K562 (cell line): ENCODE measurements at regions not wholly inside any gene's neighbourhood (a gene's known extent, or its start where the extent isn't known, plus 50 kb on each side); places are given as distances from the start of the nearest gene placed in this dataset.
A peak's percentile ranks its signal among the peaks of the same experiment; 100 is the strongest.

ENCODE experiments used
- ATAC-seq: fragments of 200-7000 bp; cut with Tn5 transposase; 3 replicates; pipeline ENCODE4 v1.9.1; 2020; ENCODE audit warnings: moderate library complexity
- BruUV-seq: library from RNA; stranded (reverse); fragments of 400-500 nt; replicated peaks from 2 replicates; lab custom pipeline; 2021; lab: Mats Ljungman, UMichigan
- CTCF ChIA-PET: fragments of 300-600 bp; formaldehyde crosslinking; extraction: SDS; loops from one replicate; lab custom pipeline; 2021; ENCODE audit warnings: low intra/inter-chr PET ratio; lab: Yijun Ruan, JAX
- POLR2A ChIA-PET: fragments of 300-600, 350-650 bp; sonication (Branson Sonifier 250); formaldehyde crosslinking; extraction: SDS; loops from one replicate; lab custom pipeline; 2021; ENCODE audit warnings: antibody characterized with exemption, inconsistent platforms; lab: Yijun Ruan, JAX
- DNase-seq, 4 experiments: peaks; one replicate each; pipeline versions ENCODE4 v3.0.0 to v3.0.0-alpha.2; 2011 to 2018; ENCODE audit warnings: low spot score in 3 of 4, mixed read lengths in 3 of 4; ENCODE audit errors: extremely low read depth in 1 of 4
- FAIRE-seq: peaks from 2 replicates; lab custom pipeline; 2011; peaks lifted over from hg19 to GRCh38; lab: Jason Lieb, UNC
- H2AFZ ChIP-seq: 2 replicates; pipeline ENCODE4 v1.6.0; 2011; ENCODE audit warnings: low read depth, low read length, control low read depth, inconsistent platforms
- H3K27ac ChIP-seq: fragments of 200-600 bp; 3 replicates; pipeline ENCODE4 v1.8.0; 2011; ENCODE audit warnings: low read depth, mild to moderate bottlenecking, control low read depth, inconsistent platforms, low read length, moderate library complexity, mixed read lengths; ENCODE audit errors: extremely low read depth
- H3K27me3 ChIP-seq, 2 experiments: fragments of 300-600 bp in 1 of 2; 2 replicates in 1 of 2; 3 replicates in 1 of 2; pipeline versions ENCODE4 v1.6.0 to v1.8.0; 2011; ENCODE audit warnings: inconsistent platforms in 2 of 2, low read length in 2 of 2, mild to moderate bottlenecking in 1 of 2, mixed read lengths in 1 of 2, moderate library complexity in 1 of 2; ENCODE audit not compliant: control insufficient read depth in 2 of 2, insufficient read depth in 2 of 2
- H3K36me3 ChIP-seq: fragments of 300-600 bp; 3 replicates; pipeline ENCODE4 v1.8.0; 2011; ENCODE audit warnings: mild to moderate bottlenecking, low read length, inconsistent platforms; ENCODE audit not compliant: control insufficient read depth, insufficient read depth
- H3K4me1 ChIP-seq, 2 experiments: fragments of 200-600 bp in 1 of 2; replicated peaks in 1 of 2; 2 replicates in 1 of 2; 3 replicates in 1 of 2; pipeline versions ENCODE4 v1.5.1 to v1.8.0; 2011; ENCODE audit warnings: inconsistent platforms in 2 of 2, low read length in 2 of 2, mild to moderate bottlenecking in 1 of 2, mixed read lengths in 1 of 2, moderate library complexity in 1 of 2; ENCODE audit not compliant: control insufficient read depth in 2 of 2, insufficient read depth in 2 of 2
- H3K4me2 ChIP-seq: 2 replicates; pipeline ENCODE4 v1.6.1; 2011; ENCODE audit warnings: low read length, control low read depth, inconsistent platforms, mixed read lengths; ENCODE audit not compliant: insufficient read depth
- H3K4me3 ChIP-seq: fragments of 200-600 bp; sonication (generic), shearing (Covaris generic); 2 replicates; pipeline ENCODE4 v1.5.1; 2016; ENCODE audit warnings: control low read depth, inconsistent platforms
- H3K79me2 ChIP-seq: fragments of 200-600 bp; 3 replicates; pipeline ENCODE4 v1.8.0; 2011; ENCODE audit warnings: low read length, inconsistent platforms; ENCODE audit not compliant: control insufficient read depth, insufficient read depth
- H3K9ac ChIP-seq, 2 experiments: 2 replicates each; pipeline versions ENCODE4 v1.6.0 to v1.6.1; 2011; ENCODE audit warnings: low read depth in 2 of 2, low read length in 2 of 2, control low read depth in 1 of 2, inconsistent platforms in 1 of 2, mild to moderate bottlenecking in 1 of 2, mixed read lengths in 1 of 2; ENCODE audit not compliant: insufficient read depth in 1 of 2
- H3K9me1 ChIP-seq: one replicate; pipeline ENCODE4 v1.6.0; 2011; ENCODE audit warnings: inconsistent platforms, mild to moderate bottlenecking, low read length, moderate library complexity; ENCODE audit not compliant: control insufficient read depth, insufficient read depth
- H3K9me3 ChIP-seq: replicated peaks from 2 replicates; pipeline ENCODE4 v1.5.1; 2011; ENCODE audit warnings: low read depth, low read length, inconsistent platforms; ENCODE audit not compliant: control insufficient read depth, insufficient read depth
- H4K20me1 ChIP-seq: replicated peaks from 2 replicates; pipeline ENCODE4 v1.6.1; 2011; ENCODE audit warnings: low read length, inconsistent platforms, mixed read lengths; ENCODE audit not compliant: control insufficient read depth, insufficient read depth
- ADNP ChIP-seq: fragments of 200-800 bp; sonication (Bioruptor generic); IDR thresholded peaks from 2 replicates; pipeline ENCODE4 v1.6.1; 2016; ENCODE audit warnings: missing genetic modification characterization, missing compliant biosample characterization
- CREBBP ChIP-seq: IDR thresholded peaks from one replicate; pipeline ENCODE4 v1.6.1; 2012; ENCODE audit warnings: low read depth, mild to moderate bottlenecking, control low read depth, inconsistent platforms, low read length
- GATAD2B ChIP-seq: fragments of 450-650 bp; IDR thresholded peaks from 2 replicates; pipeline ENCODE4 v1.6.1; 2017; ENCODE audit warnings: mild to moderate bottlenecking, borderline replicate concordance
- HNRNPL ChIP-seq: fragments of 200-400 bp; formaldehyde crosslinking; IDR thresholded peaks from 2 replicates; pipeline ENCODE4 v1.6.1; 2017; ENCODE audit warnings: low read depth, mild to moderate bottlenecking, low read length
- ILF3 ChIP-seq: fragments of 450-650 bp; IDR thresholded peaks from 2 replicates; pipeline ENCODE4 v1.6.1; 2018; ENCODE audit warnings: antibody characterized with exemption, mild to moderate bottlenecking, moderate library complexity, borderline replicate concordance
- PHF21A ChIP-seq: fragments of 450-650 bp; IDR thresholded peaks from 2 replicates; pipeline ENCODE4 v1.6.1; 2017; ENCODE audit warnings: low read depth, borderline replicate concordance
- PRMT5 ChIP-seq: sonication (generic); formaldehyde crosslinking; IDR thresholded peaks from 2 replicates; pipeline ENCODE4 v1.5.0; 2020; ENCODE audit warnings: missing genetic modification reagents
- ZNF561 ChIP-seq: fragments of 450-650 bp; formaldehyde crosslinking; conservative IDR thresholded peaks from 2 replicates; pipeline ENCODE4 v1.4.0; 2020; ENCODE audit warnings: mild to moderate bottlenecking, moderate library complexity
- WGBS: fragments of 100-300 bp; shearing (Covaris generic); methylation state at CpG from one replicate; pipeline ENCODE4 v1.1.6; 2016; ENCODE audit warnings: low coverage, mixed read lengths; ENCODE audit not compliant: insufficient coverage; ENCODE audit errors: missing lambda C conversion rate; 5-methylcytosine and 5-hydroxymethylcytosine counted together
- in situ Hi-C: fragments of 300-500 bp; cut with MboI; formaldehyde crosslinking; loops from 4 replicates; pipeline ENCODE4 v1.15.0; 2018; ENCODE audit warnings: inconsistent platforms, mixed read lengths
- intact Hi-C: fragments of 100-400 bp; cut with micrococcal nuclease; formaldehyde crosslinking; loops from 2 replicates; pipeline ENCODE4 v1.14.2; 2022
- TF ChIP-seq, protein P1 (sequence below): fragments of 150-350 bp; conservative IDR thresholded peaks from 2 replicates; pipeline ENCODE4 v1.6.1; 2014; ENCODE audit warnings: low read length
- TF ChIP-seq, protein P2 (sequence below): fragments of 200-800 bp; sonication (Bioruptor generic); IDR thresholded peaks from 2 replicates; pipeline ENCODE4 v1.6.1; 2016; ENCODE audit warnings: missing genetic modification characterization, missing compliant biosample characterization
- TF ChIP-seq, protein P3 (sequence below): sonication (generic); formaldehyde crosslinking; IDR thresholded peaks from 2 replicates; pipeline ENCODE4 v1.8.0; 2022; ENCODE audit warnings: mild to moderate bottlenecking, missing genetic modification reagents
- TF ChIP-seq, protein P4 (sequence below): fragments of 250-450 bp; sonication (Bioruptor Pico); IDR thresholded peaks from 2 replicates; pipeline ENCODE4 v1.8.0; 2022; ENCODE audit warnings: inconsistent platforms, mild to moderate bottlenecking, moderate library complexity, borderline replicate concordance

DNA sequence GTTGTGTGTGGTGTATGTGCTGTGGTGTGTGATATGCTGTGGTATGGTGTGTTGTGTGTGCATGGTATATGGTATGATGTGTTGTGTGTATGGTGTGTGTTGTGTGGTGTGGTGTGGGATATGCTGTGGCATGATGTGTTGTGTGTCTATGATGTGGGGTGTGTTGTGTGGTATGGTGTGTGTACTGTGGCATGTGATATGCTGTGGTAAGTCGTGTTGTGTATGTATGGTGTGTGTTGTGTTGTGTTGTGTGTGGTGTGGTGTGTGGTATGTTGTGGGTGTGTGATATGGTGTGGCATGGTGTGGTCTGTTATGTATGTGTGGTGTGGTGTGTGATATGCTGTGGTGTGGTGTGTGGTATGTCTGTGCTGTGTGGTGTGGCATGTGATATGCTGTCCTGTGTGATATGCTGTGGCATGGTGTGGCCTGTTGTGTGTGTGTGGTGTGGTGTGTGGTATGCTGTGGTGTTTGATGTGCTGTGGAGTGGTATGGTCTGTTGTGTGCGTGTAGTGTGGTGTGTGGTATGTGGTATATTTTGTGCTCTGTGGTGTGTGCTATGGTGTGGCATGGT, 318.0 kb downstream of the PTPRU start:
- no peak overlapping the region for H3K27ac ChIP-seq
- CTCF ChIA-PET, result no interaction called here
- H3K27me3 ChIP-seq, result no peaks in the 10 kb centered on the region; a peak in 1 of 5 replicates
- no peaks in the 10 kb centered on the region for H3K36me3 ChIP-seq
- POLR2A ChIA-PET, result no interaction called here
- DNase-seq, result no peak
- H4K20me1 ChIP-seq, result no peaks in the 10 kb centered on the region
- no peaks in the 10 kb centered on the region for H3K4me1 ChIP-seq
- no peak overlapping the region for H2AFZ ChIP-seq
- H3K9me3 ChIP-seq, result no peaks in the 10 kb centered on the region; the same call in 1 of the 2 replicates
- H3K4me2 ChIP-seq, result no peak overlapping the region
- H3K9me1 ChIP-seq, result no peaks in the 10 kb centered on the region
- H3K4me3 ChIP-seq, result no peak overlapping the region
- H3K9ac ChIP-seq, result no peak overlapping the region
- FAIRE-seq, result no peak
- no TSS peak for BruUV-seq
- in situ Hi-C loops, result loop anchor here (5.0 kb wide), 1 partner anchor 1103 kb away; no protein-coding TSS in a partner anchor
- intact Hi-C loops, result no loop called here
- 0% methylated on average over 2 of the region's 2 CpGs for WGBS
- H3K79me2 ChIP-seq, result no peaks in the 10 kb centered on the region
- ATAC-seq, result no peak
- TF ChIP-seq GATAD2B (no peak), ZNF561 (CRISPR knock-in tag) (no peak), ADNP (no peak), HNRNPL (no peak), CREBBP (peak; percentile 67), PHF21A (no peak), PRMT5 (CRISPR knock-in tag) (no peak), ILF3 (no peak)
- TF ChIP-seq, protein P1, sequence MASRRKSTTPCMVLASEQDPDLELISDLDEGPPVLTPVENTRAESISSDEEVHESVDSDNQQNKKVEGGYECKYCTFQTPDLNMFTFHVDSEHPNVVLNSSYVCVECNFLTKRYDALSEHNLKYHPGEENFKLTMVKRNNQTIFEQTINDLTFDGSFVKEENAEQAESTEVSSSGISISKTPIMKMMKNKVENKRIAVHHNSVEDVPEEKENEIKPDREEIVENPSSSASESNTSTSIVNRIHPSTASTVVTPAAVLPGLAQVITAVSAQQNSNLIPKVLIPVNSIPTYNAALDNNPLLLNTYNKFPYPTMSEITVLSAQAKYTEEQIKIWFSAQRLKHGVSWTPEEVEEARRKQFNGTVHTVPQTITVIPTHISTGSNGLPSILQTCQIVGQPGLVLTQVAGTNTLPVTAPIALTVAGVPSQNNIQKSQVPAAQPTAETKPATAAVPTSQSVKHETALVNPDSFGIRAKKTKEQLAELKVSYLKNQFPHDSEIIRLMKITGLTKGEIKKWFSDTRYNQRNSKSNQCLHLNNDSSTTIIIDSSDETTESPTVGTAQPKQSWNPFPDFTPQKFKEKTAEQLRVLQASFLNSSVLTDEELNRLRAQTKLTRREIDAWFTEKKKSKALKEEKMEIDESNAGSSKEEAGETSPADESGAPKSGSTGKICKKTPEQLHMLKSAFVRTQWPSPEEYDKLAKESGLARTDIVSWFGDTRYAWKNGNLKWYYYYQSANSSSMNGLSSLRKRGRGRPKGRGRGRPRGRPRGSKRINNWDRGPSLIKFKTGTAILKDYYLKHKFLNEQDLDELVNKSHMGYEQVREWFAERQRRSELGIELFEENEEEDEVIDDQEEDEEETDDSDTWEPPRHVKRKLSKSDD, result no peak
- TF ChIP-seq, protein P2, sequence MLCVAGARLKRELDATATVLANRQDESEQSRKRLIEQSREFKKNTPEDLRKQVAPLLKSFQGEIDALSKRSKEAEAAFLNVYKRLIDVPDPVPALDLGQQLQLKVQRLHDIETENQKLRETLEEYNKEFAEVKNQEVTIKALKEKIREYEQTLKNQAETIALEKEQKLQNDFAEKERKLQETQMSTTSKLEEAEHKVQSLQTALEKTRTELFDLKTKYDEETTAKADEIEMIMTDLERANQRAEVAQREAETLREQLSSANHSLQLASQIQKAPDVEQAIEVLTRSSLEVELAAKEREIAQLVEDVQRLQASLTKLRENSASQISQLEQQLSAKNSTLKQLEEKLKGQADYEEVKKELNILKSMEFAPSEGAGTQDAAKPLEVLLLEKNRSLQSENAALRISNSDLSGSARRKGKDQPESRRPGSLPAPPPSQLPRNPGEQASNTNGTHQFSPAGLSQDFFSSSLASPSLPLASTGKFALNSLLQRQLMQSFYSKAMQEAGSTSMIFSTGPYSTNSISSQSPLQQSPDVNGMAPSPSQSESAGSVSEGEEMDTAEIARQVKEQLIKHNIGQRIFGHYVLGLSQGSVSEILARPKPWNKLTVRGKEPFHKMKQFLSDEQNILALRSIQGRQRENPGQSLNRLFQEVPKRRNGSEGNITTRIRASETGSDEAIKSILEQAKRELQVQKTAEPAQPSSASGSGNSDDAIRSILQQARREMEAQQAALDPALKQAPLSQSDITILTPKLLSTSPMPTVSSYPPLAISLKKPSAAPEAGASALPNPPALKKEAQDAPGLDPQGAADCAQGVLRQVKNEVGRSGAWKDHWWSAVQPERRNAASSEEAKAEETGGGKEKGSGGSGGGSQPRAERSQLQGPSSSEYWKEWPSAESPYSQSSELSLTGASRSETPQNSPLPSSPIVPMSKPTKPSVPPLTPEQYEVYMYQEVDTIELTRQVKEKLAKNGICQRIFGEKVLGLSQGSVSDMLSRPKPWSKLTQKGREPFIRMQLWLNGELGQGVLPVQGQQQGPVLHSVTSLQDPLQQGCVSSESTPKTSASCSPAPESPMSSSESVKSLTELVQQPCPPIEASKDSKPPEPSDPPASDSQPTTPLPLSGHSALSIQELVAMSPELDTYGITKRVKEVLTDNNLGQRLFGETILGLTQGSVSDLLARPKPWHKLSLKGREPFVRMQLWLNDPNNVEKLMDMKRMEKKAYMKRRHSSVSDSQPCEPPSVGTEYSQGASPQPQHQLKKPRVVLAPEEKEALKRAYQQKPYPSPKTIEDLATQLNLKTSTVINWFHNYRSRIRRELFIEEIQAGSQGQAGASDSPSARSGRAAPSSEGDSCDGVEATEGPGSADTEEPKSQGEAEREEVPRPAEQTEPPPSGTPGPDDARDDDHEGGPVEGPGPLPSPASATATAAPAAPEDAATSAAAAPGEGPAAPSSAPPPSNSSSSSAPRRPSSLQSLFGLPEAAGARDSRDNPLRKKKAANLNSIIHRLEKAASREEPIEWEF (CRISPR knock-in tag), result no peak
- TF ChIP-seq, protein P3, sequence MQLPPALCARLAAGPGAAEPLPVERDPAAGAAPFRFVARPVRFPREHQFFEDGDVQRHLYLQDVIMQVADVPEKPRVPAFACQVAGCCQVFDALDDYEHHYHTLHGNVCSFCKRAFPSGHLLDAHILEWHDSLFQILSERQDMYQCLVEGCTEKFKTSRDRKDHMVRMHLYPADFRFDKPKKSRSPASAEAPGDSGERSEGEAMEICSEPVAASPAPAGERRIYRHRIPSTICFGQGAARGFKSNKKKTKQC, result no peak
- TF ChIP-seq, protein P4, sequence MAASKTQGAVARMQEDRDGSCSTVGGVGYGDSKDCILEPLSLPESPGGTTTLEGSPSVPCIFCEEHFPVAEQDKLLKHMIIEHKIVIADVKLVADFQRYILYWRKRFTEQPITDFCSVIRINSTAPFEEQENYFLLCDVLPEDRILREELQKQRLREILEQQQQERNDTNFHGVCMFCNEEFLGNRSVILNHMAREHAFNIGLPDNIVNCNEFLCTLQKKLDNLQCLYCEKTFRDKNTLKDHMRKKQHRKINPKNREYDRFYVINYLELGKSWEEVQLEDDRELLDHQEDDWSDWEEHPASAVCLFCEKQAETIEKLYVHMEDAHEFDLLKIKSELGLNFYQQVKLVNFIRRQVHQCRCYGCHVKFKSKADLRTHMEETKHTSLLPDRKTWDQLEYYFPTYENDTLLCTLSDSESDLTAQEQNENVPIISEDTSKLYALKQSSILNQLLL (CRISPR knock-in tag), result no peak
